GM23248 (cell line): ENCODE measurements at regions not wholly inside any gene's neighbourhood (a gene's known extent, or its start where the extent isn't known, plus 50 kb on each side); places are given as distances from the start of the nearest gene placed in this dataset.

Experiments
- DNase-seq: peaks from one replicate; pipeline ENCODE4 v3.0.0-alpha.2; 2015
- H2AFZ ChIP-seq: fragments of 200-600 bp; sonication (generic); 2 replicates; pipeline ENCODE4 v1.6.1; 2016; ENCODE audit warnings: antibody characterized with exemption
- H3F3A ChIP-seq: fragments of 200-600 bp; sonication (generic); 2 replicates; pipeline ENCODE4 v1.6.1; 2016; ENCODE audit warnings: mild to moderate bottlenecking, antibody characterized with exemption, mixed run types; ENCODE audit not compliant: insufficient read depth
- H3K27ac ChIP-seq: fragments of 200-600 bp; sonication (generic); 2 replicates; pipeline ENCODE4 v1.5.1; 2016; ENCODE audit warnings: mild to moderate bottlenecking
- H3K27me3 ChIP-seq: fragments of 200-600 bp; sonication (generic); replicated peaks from 2 replicates; pipeline ENCODE4 v1.6.1; 2016; ENCODE audit warnings: mild to moderate bottlenecking; ENCODE audit not compliant: insufficient read depth
- H3K36me3 ChIP-seq: fragments of 200-600 bp; sonication (generic); 2 replicates; pipeline ENCODE4 v1.6.1; 2016; ENCODE audit warnings: low read depth, mild to moderate bottlenecking
- H3K4me1 ChIP-seq: fragments of 200-600 bp; sonication (generic); 2 replicates; pipeline ENCODE4 v1.6.1; 2016; ENCODE audit warnings: mild to moderate bottlenecking; ENCODE audit not compliant: insufficient read depth
- H3K4me2 ChIP-seq: fragments of 200-600 bp; sonication (generic); one replicate; pipeline ENCODE4 v1.6.1; 2016; ENCODE audit warnings: mild to moderate bottlenecking; ENCODE audit not compliant: unreplicated experiment
- H3K4me3 ChIP-seq: fragments of 200-600 bp; sonication (generic); 2 replicates; pipeline ENCODE4 v1.5.1; 2016; ENCODE audit warnings: mild to moderate bottlenecking
- H3K79me2 ChIP-seq: fragments of 200-600 bp; sonication (generic); 2 replicates; pipeline ENCODE4 v1.6.1; 2016; ENCODE audit warnings: mild to moderate bottlenecking; ENCODE audit not compliant: insufficient read depth
- H3K9ac ChIP-seq: fragments of 200-600 bp; sonication (generic); 2 replicates; pipeline ENCODE4 v1.6.1; 2016; ENCODE audit warnings: mild to moderate bottlenecking
- H3K9me2 ChIP-seq: fragments of 200-600 bp; sonication (generic); 2 replicates; pipeline ENCODE4 v1.6.1; 2016; ENCODE audit warnings: mixed run types, mild to moderate bottlenecking, moderate library complexity; ENCODE audit not compliant: insufficient read depth
- H3K9me3 ChIP-seq: fragments of 200-600 bp; sonication (generic); one replicate; pipeline ENCODE4 v1.6.1; 2017; ENCODE audit warnings: low read depth
- H4K20me1 ChIP-seq: fragments of 200-600 bp; sonication (generic); 2 replicates; pipeline ENCODE4 v1.6.0; 2016; ENCODE audit not compliant: insufficient read depth
- EZH2 ChIP-seq: fragments of 200-600 bp; sonication (generic); IDR thresholded peaks from 2 replicates; pipeline ENCODE4 v1.6.1; 2018; ENCODE audit warnings: antibody characterized with exemption, mild to moderate bottlenecking; ENCODE audit not compliant: insufficient read depth, poor library complexity, severe bottlenecking
- EZH2phosphoT487 ChIP-seq: fragments of 200-600 bp; sonication (generic); IDR thresholded peaks from 2 replicates; pipeline ENCODE4 v1.6.1; 2018; ENCODE audit warnings: antibody characterized with exemption, moderate library complexity, mild to moderate bottlenecking, low read depth; ENCODE audit not compliant: insufficient read depth
- WGBS, 2 experiments: methylation state at CpG; one replicate each; pipeline ENCODE4 v1.1.6; 2015 to 2017; ENCODE audit warnings: low lambda C conversion rate in 2 of 2, low coverage in 1 of 2; ENCODE audit errors: missing lambda C conversion rate in 2 of 2; 5-methylcytosine and 5-hydroxymethylcytosine counted together
- in situ Hi-C: fragments of 300-500 bp; cut with MboI; formaldehyde crosslinking; loops from 2 replicates; pipeline ENCODE4 v1.15.0; 2020

DNA sequence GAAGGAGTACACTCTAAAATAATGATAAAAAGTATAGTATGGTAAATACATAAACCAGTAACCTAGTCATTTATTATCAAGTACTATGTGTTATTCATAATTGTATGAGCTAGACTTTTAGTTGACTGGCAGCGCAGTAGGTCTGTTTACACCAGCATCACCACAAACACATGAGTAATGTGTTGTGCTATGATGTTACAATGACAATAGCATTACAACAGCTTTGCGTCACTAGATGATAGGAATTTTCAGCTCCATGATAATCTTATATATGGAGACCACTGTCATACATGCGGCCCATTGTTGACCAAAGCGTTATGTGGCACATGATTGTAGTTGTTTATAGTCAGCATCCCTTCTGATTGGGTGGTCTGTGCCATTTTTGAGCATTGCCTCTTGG is 138.9 kb upstream of the UBE2E1 start:
- Histone ChIP-seq H3K4me1 (peaks cover 35% of the 10 kb centered on the region), H3K9me2 (no peaks in the 10 kb centered on the region), H3K9me3 (no peaks in the 10 kb centered on the region), H3K36me3 (no peaks in the 10 kb centered on the region), H3K27ac (no peak overlapping the region), H3K9ac (no peak overlapping the region), H3K4me3 (no peak overlapping the region), H3K4me2 (no peak overlapping the region), H3K27me3 (no peaks in the 10 kb centered on the region), H3K79me2 (no peaks in the 10 kb centered on the region), H2AFZ (no peak overlapping the region), H3F3A (peaks cover 27% of the 10 kb centered on the region), H4K20me1 (no peaks in the 10 kb centered on the region)
- in situ Hi-C loops: no loop called here
- DNase-seq: no peak
- WGBS, 2 experiments: 95 to 98% methylated on average over 4 of the region's 4 CpGs
- TF ChIP-seq EZH2 (no peak), EZH2phosphoT487 (no peak)

DNA sequence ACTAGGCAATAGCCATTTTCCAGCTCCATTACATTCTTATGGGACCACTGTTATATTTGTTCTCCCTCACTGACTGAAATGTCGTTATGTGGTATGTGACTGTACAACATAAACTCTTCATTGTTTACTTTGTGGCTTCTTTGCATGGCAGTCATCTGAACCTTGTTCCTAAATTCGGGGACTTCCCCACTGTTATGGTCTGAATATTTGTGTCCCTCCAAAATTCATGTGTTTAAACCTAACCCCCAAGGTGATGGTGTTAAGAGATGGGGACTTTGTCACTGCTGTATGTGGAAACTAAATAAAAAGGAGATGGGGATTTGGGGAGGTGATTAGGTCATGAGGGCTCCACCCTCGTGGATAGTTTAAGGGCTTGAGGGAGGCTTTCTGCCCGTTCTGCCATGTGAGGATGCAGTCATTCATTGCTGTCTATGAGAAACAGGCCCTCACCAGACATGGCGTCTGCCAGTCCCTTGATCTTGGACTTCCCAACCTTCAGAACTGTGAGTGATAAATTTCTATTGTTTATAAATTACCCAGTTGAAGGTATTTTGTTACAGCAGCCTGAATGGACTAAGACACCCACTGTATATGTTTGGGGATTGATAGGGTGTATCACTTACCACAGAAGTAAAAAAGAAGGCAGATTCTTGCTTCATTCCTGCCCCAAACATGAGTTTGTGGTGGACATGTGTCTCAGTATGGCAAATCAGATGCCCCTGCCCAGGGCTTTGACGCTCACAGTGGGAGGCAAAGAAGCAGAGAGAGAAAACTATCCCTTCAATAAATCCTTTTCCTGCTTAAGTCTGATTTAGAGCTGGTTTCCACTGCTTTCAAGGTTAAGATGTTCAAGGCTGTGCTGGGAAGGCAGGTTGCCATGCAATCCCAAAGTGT is 138.0 kb upstream of the UBE2E1 start:
- no peaks in the 10 kb centered on the region for H4K20me1 ChIP-seq
- H3K4me1 ChIP-seq: peaks cover 35% of the 10 kb centered on the region
- no peak for TF ChIP-seq EZH2
- TF ChIP-seq EZH2phosphoT487: no peak
- no peaks in the 10 kb centered on the region for H3K36me3 ChIP-seq
- no peak overlapping the region for H2AFZ ChIP-seq
- no peaks in the 10 kb centered on the region for H3K9me2 ChIP-seq
- no peaks in the 10 kb centered on the region for H3K79me2 ChIP-seq
- H3K4me2 ChIP-seq: peak overlapping the region; percentile 60
- no peak for DNase-seq
- H3K27ac ChIP-seq: peak overlapping the region; percentile 32
- in situ Hi-C loops: no loop called here
- WGBS, 2 experiments: 80 to 85% methylated on average over 6 of the region's 6 CpGs
- peaks cover 27% of the 10 kb centered on the region for H3F3A ChIP-seq
- H3K4me3 ChIP-seq: no peak overlapping the region
- no peaks in the 10 kb centered on the region for H3K27me3 ChIP-seq
- H3K9ac ChIP-seq: no peak overlapping the region
- H3K9me3 ChIP-seq: no peaks in the 10 kb centered on the region

DNA sequence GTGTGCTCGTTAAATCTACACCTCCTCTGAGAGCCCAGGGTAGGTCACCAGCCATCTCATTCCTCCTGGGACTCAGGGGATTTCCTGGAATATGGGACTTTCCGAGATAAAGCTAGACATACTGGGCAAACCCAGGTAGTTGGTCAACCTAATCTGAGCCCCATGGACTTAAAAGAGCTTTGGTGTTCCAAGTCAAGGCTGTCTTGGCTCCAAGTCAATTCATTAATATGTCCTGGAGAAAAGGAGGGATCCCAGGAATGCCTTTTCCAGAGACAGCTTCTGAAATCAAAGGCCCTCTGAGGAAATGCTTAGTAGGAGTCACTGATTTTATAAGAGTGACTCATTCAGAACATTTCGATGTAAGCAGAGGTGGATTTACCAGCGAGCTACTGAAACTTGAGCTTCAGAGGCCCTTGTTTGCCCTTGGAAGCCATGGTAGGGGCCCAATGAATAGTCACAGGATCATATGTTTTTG is 137.3 kb upstream of the UBE2E1 start:
- peak overlapping the region; percentile 60 for H3K4me2 ChIP-seq

DNA sequence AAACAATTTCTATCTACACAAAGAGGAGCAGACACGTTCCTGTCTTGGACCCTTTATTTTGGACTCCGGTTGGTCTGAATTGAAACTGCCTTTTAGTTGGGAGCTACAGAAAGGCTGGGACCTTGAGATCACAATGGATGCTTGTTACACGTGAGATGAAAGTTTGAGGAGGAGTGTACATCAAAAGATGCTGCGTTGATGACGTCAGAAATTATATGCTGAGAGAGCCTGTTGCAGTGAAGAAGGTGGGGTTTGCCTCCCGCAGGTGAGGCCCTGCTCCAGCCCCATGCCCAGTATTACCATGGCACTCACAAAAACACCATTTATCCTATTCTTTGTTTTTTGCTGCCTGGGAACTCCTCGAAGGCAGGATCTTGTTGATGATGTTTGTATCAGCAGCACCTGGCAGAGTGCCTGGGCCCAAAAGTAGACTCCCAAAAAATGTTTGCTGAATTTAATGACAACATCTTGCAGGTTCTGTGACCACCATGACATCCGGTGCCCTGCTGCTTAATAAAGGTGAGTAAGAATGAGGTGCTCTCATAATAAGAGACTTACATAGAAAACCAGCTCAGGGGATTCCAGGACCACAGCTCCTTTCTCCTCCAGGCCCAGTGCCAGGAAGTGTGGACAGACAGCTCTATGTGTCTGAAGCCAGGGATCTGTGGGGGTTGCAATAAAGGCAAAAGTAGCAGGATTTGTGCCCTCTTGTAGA is 136.1 kb upstream of the UBE2E1 start:
- Histone ChIP-seq H3F3A (peaks cover 12% of the 10 kb centered on the region), H3K9me3 (no peaks in the 10 kb centered on the region), H3K4me1 (peaks cover 20% of the 10 kb centered on the region), H3K27ac (no peak overlapping the region), H3K27me3 (no peaks in the 10 kb centered on the region), H3K79me2 (no peaks in the 10 kb centered on the region), H3K4me2 (no peak overlapping the region), H3K36me3 (no peaks in the 10 kb centered on the region), H4K20me1 (no peaks in the 10 kb centered on the region), H2AFZ (no peak overlapping the region), H3K9me2 (no peaks in the 10 kb centered on the region), H3K4me3 (no peak overlapping the region), H3K9ac (no peak overlapping the region)
- in situ Hi-C loops: no loop called here
- no peak for DNase-seq
- 85 to 87% methylated on average over 8 of the region's 8 CpGs for WGBS, 2 experiments
- TF ChIP-seq EZH2phosphoT487: no peak
- no peak for TF ChIP-seq EZH2

More for the DNA sequence above, 137.3 kb upstream of the UBE2E1 start:
- Histone ChIP-seq H3K4me3 (no peak overlapping the region), H3K9ac (no peak overlapping the region), H3K79me2 (no peaks in the 10 kb centered on the region), H3K9me3 (no peaks in the 10 kb centered on the region), H3K4me1 (peaks cover 32% of the 10 kb centered on the region), H3F3A (peaks cover 24% of the 10 kb centered on the region), H3K9me2 (no peaks in the 10 kb centered on the region), H2AFZ (no peak overlapping the region), H3K27ac (peak overlapping the region; percentile 32), H3K27me3 (no peaks in the 10 kb centered on the region), H4K20me1 (no peaks in the 10 kb centered on the region), H3K36me3 (no peaks in the 10 kb centered on the region)
- in situ Hi-C loops: no loop called here
- TF ChIP-seq EZH2 (no peak), EZH2phosphoT487 (no peak)
- WGBS, 2 experiments: 10 to 18% methylated on average over 4 of the region's 4 CpGs
- DNase-seq: peak; percentile 86
